Pons (tissue), 1 donor: ENCODE measurements at regions not wholly inside any gene's neighbourhood (a gene's known extent, or its start where the extent isn't known, plus 50 kb on each side); places are given as distances from the start of the nearest gene placed in this dataset.

ENCODE experiments used
- DNase-seq: peaks from one replicate; pipeline ENCODE4 v3.0.0-alpha.2; 2016; ENCODE audit warnings: low spot score

- no peak for DNase-seq
These were observed 329.1 kb downstream of the AR start for GRCh38 chrX:67872958-67873357.

GRCh38 chrX:67892401-67892800 lies 348.6 kb downstream of the AR start:
- no peak for DNase-seq

- no peak for DNase-seq
These were observed 350.1 kb downstream of the AR start for GRCh38 chrX:67893931-67894330.

GRCh38 chrX:67917421-67918010 lies 373.7 kb downstream of the AR start:
- peak; percentile 0 for DNase-seq

GRCh38 chrX:67922966-67923365 lies 379.1 kb downstream of the AR start:
- DNase-seq = no peak

GRCh38 chrX:67939270-67939669 lies 395.4 kb downstream of the AR start:
- no peak for DNase-seq

GRCh38 chrX:67949270-67949669 lies 405.4 kb downstream of the AR start:
- DNase-seq = no peak

- no peak for DNase-seq
These were observed 409.8 kb downstream of the AR start for GRCh38 chrX:67953658-67954057.

GRCh38 chrX:67961516-67961915 lies 417.7 kb downstream of the AR start:
- peak; percentile 62 for DNase-seq
